ENCODE measurements at regions not wholly inside any gene's neighbourhood (a gene's known extent, or its start where the extent isn't known, plus 50 kb on each side); places are given as distances from the start of the nearest gene placed in this dataset.

- no peak overlapping the region for H3K4me3 ChIP-seq (ENCODE audit: low read depth, poor library complexity, severe bottlenecking)
- TF ChIP-seq CTCF (IDR thresholded peaks at IDR 0.05) (no peak), POLR2A (IDR thresholded peaks at IDR 0.05) (no peak)
- no peak for DNase-seq (ENCODE audit: low spot score in 2 of 2)
- intact Hi-C loops (cut with DNase I; ENCODE audit: low total_unique reads) = no loop called here
Measured at GRCh38 chr20:24146231-24146634, 157.7 kb upstream of the GGTLC1 start.

- intact Hi-C loops (cut with DNase I; ENCODE audit: low total_unique reads) = no loop called here
- no peak for DNase-seq (ENCODE audit: low spot score in 2 of 2)
- no peak overlapping the region for H3K4me3 ChIP-seq (ENCODE audit: low read depth, poor library complexity, severe bottlenecking)
- 72 to 79% methylated on average over 8 of the region's 8 CpGs for WGBS, 2 donors
- TF ChIP-seq CTCF (IDR thresholded peaks at IDR 0.05) (no peak), POLR2A (IDR thresholded peaks at IDR 0.05) (no peak)
Measured at GRCh38 chr20:24144371-24144770, 155.8 kb upstream of the GGTLC1 start.

- TF ChIP-seq CTCF (IDR thresholded peaks at IDR 0.05) (no peak), POLR2A (IDR thresholded peaks at IDR 0.05) (no peak)
- WGBS, 2 donors = 86 to 93% methylated on average over 6 of the region's 6 CpGs
- no peak overlapping the region for H3K4me3 ChIP-seq (ENCODE audit: low read depth, poor library complexity, severe bottlenecking)
- DNase-seq (ENCODE audit: low spot score in 2 of 2) = peak in 1 of 2 donors; percentile 67
- intact Hi-C loops (cut with DNase I; ENCODE audit: low total_unique reads) = no loop called here
Measured at GRCh38 chr20:24141111-24141510, 152.5 kb upstream of the GGTLC1 start.

- 85 to 100% methylated on average over 1 of the region's 1 CpG for WGBS, 2 donors
- TF ChIP-seq POLR2A (IDR thresholded peaks at IDR 0.05) = no peak
- no peak for TF ChIP-seq CTCF (IDR thresholded peaks at IDR 0.05)
- DNase-seq (ENCODE audit: low spot score in 2 of 2) = peak in 1 of 2 donors; percentile 59
- intact Hi-C loops (cut with DNase I; ENCODE audit: low total_unique reads) = no loop called here
- no peak overlapping the region for H3K4me3 ChIP-seq (ENCODE audit: low read depth, poor library complexity, severe bottlenecking)
Measured at GRCh38 chr20:24139846-24140245, 151.3 kb upstream of the GGTLC1 start.

GRCh38 chr20:24138951-24139350 is 150.4 kb upstream of the GGTLC1 start:
- H3K4me3 ChIP-seq (ENCODE audit: low read depth, poor library complexity, severe bottlenecking) = no peak overlapping the region
- no peak for TF ChIP-seq CTCF (IDR thresholded peaks at IDR 0.05)
- TF ChIP-seq POLR2A (IDR thresholded peaks at IDR 0.05) = no peak
- intact Hi-C loops (cut with DNase I; ENCODE audit: low total_unique reads) = no loop called here
- peak in 1 of 2 donors; percentile 59 for DNase-seq (ENCODE audit: low spot score in 2 of 2)
- 85 to 92% methylated on average over 2 of the region's 2 CpGs for WGBS, 2 donors

- WGBS, 2 donors = 77 to 78% methylated on average over 5 of the region's 5 CpGs
- DNase-seq (ENCODE audit: low spot score in 2 of 2) = peak in 1 of 2 donors; percentile 67
- H3K4me3 ChIP-seq (ENCODE audit: low read depth, poor library complexity, severe bottlenecking) = no peak overlapping the region
- intact Hi-C loops (cut with DNase I; ENCODE audit: low total_unique reads) = no loop called here
- TF ChIP-seq POLR2A (IDR thresholded peaks at IDR 0.05) (no peak), CTCF (IDR thresholded peaks at IDR 0.05) (no peak)
Measured at GRCh38 chr20:24138196-24138857, 149.7 kb upstream of the GGTLC1 start.
